ENCODE measurements at regions not wholly inside any gene's neighbourhood (a gene's known extent, or its start where the extent isn't known, plus 50 kb on each side); places are given as distances from the start of the nearest gene placed in this dataset.
"Not testable (repeated sequence)": the region's sequence is repeated elsewhere in the genome, so short reads cannot be mapped to it uniquely, and the experiment has no call there.

- TF ChIP-seq, protein P1, sequence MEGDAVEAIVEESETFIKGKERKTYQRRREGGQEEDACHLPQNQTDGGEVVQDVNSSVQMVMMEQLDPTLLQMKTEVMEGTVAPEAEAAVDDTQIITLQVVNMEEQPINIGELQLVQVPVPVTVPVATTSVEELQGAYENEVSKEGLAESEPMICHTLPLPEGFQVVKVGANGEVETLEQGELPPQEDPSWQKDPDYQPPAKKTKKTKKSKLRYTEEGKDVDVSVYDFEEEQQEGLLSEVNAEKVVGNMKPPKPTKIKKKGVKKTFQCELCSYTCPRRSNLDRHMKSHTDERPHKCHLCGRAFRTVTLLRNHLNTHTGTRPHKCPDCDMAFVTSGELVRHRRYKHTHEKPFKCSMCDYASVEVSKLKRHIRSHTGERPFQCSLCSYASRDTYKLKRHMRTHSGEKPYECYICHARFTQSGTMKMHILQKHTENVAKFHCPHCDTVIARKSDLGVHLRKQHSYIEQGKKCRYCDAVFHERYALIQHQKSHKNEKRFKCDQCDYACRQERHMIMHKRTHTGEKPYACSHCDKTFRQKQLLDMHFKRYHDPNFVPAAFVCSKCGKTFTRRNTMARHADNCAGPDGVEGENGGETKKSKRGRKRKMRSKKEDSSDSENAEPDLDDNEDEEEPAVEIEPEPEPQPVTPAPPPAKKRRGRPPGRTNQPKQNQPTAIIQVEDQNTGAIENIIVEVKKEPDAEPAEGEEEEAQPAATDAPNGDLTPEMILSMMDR (IDR thresholded peaks at IDR 0.05) = not testable (repeated sequence)
- not testable (repeated sequence) for TF ChIP-seq POLR2A (IDR thresholded peaks at IDR 0.05)
Observed at GRCh38 chr2:129043677-129044076, 725.0 kb upstream of the HS6ST1 start.

Measured in ovary (tissue), 3 donors.